GM23248 (cell line): ENCODE measurements at regions not wholly inside any gene's neighbourhood (a gene's known extent, or its start where the extent isn't known, plus 50 kb on each side); places are given as distances from the start of the nearest gene placed in this dataset.

Experiments used
- EZH2 ChIP-seq: fragments of 200-600 bp; sonication (generic); IDR thresholded peaks from 2 replicates; pipeline ENCODE4 v1.6.1; 2018; ENCODE audit warnings: antibody characterized with exemption, mild to moderate bottlenecking; ENCODE audit not compliant: insufficient read depth, poor library complexity, severe bottlenecking
- EZH2phosphoT487 ChIP-seq: fragments of 200-600 bp; sonication (generic); IDR thresholded peaks from 2 replicates; pipeline ENCODE4 v1.6.1; 2018; ENCODE audit warnings: antibody characterized with exemption, moderate library complexity, mild to moderate bottlenecking, low read depth; ENCODE audit not compliant: insufficient read depth

DNA sequence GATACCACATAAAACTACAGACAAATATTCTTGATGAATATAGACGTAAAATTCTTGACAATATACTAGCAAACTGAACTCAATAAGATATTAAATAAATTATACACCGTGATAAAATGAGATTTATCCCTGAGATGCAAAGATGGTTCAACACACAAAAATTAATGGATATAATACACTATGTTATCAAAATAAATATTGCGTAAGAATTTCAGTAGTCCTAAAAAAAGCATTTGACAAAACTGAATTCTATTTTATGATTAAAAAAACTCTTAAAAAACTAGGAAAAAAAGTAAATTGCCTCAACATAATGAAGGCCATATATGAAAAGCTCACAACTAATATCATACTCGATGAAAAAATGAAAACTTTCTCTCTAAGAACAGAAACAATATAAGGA, 472.3 kb upstream of the GRIA1 start:
- TF ChIP-seq EZH2 (no peak), EZH2phosphoT487 (no peak)
